Tibial nerve (tissue), 4 donors: ENCODE measurements at regions not wholly inside any gene's neighbourhood (a gene's known extent, or its start where the extent isn't known, plus 50 kb on each side); places are given as distances from the start of the nearest gene placed in this dataset.

ENCODE experiments used
- DNase-seq, 2 donors: peaks; one replicate each; pipeline ENCODE4 v3.0.0-alpha.2; 2019; ENCODE audit warnings: low spot score in 2 of 2
- H3K27ac ChIP-seq, 4 donors: fragments of 200-600 bp; sonication (generic) in 3 of 4; one replicate each; pipeline ENCODE4 v1.5.1; 2017 to 2019; ENCODE audit warnings: mild to moderate bottlenecking in 1 of 4
- H3K27me3 ChIP-seq, 2 donors: fragments of 200-600 bp; sonication (generic) in 1 of 2; one replicate each; pipeline versions ENCODE4 v1.5.1 to v1.6.0; 2017 to 2019
- H3K36me3 ChIP-seq, 3 donors: fragments of 200-600 bp; sonication (generic); one replicate each; pipeline ENCODE4 v1.5.1; 2018 to 2019
- H3K4me1 ChIP-seq, 4 donors: fragments of 200-600 bp; sonication (generic) in 3 of 4; one replicate each; pipeline ENCODE4 v1.5.1; 2017 to 2019
- H3K4me3 ChIP-seq, 4 donors: fragments of 200-600 bp; sonication (generic) in 3 of 4; one replicate each; pipeline ENCODE4 v1.5.1; 2017 to 2019; ENCODE audit warnings: mild to moderate bottlenecking in 1 of 4, moderate library complexity in 1 of 4
- H3K9me3 ChIP-seq, 4 donors: fragments of 200-600 bp; sonication (generic) in 3 of 4; one replicate each; pipeline ENCODE4 v1.5.1; 2017 to 2019
- CTCF ChIP-seq, 5 experiments: fragments of 200-600 bp in 3 of 5; fragments of 450-650 bp in 2 of 5; sonication (generic) in 3 of 5; IDR thresholded peaks; one replicate each; pipeline ENCODE4 v1.5.1; 2016 to 2019; ENCODE audit warnings: antibody characterized with exemption in 5 of 5, mild to moderate bottlenecking in 3 of 5, moderate library complexity in 2 of 5
- EP300 ChIP-seq, 2 donors: sonication (generic); formaldehyde crosslinking; IDR thresholded peaks; one replicate each; pipeline ENCODE4 v1.6.1; 2017; ENCODE audit warnings: antibody characterized with exemption in 2 of 2, mild to moderate bottlenecking in 1 of 2
- POLR2A ChIP-seq, 2 donors: fragments of 450-650 bp; IDR thresholded peaks; one replicate each; pipeline ENCODE4 v1.6.1; 2017; ENCODE audit warnings: antibody characterized with exemption in 2 of 2, mild to moderate bottlenecking in 2 of 2, moderate library complexity in 2 of 2
- WGBS, 2 donors: methylation state at CpG; one replicate each; pipeline ENCODE4 v1.1.5; 2018; 5-methylcytosine and 5-hydroxymethylcytosine counted together

GRCh38 chr7:132687016-132687415 is 110.7 kb upstream of the PLXNA4 start:
- Histone ChIP-seq H3K27me3 (no peaks in the 10 kb centered on the region), H3K36me3 (no peaks in the 10 kb centered on the region), H3K27ac (no peak overlapping the region), H3K4me3 (no peak overlapping the region), H3K4me1 (no peaks in the 10 kb centered on the region), H3K9me3 (no peaks in the 10 kb centered on the region)
- no peak for DNase-seq
- WGBS, 2 donors: 82 to 98% methylated on average over 1 of the region's 1 CpG
- TF ChIP-seq POLR2A (IDR thresholded peaks at IDR 0.05): no peak
- no peak for TF ChIP-seq EP300 (IDR thresholded peaks at IDR 0.05)
- no peak for TF ChIP-seq CTCF (IDR thresholded peaks at IDR 0.05)

DNA sequence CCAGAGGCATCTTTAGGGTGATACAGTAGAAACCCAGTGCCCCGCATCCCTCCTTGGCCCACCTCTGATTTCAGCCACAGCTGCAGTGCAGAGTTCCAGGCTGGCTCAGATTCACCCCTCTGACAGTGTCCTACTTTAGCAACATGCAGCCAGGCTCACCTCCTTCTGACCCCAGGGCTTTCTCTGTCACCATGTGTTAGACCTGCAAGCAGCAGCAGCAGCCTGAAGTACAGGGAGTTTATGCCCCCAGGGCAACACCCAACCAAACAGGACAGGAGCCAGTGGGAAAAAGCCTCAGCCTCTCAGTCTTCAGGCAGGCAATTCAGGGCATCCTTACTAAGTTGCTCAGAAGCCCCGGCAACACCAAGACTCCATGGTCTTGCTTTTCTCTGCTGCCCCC is 109.0 kb upstream of the PLXNA4 start:
- TF ChIP-seq EP300 (IDR thresholded peaks at IDR 0.05) (no peak), CTCF (IDR thresholded peaks at IDR 0.05) (no peak), POLR2A (IDR thresholded peaks at IDR 0.05) (no peak)
- WGBS, 2 donors: 89 to 93% methylated on average over 2 of the region's 2 CpGs
- no peak for DNase-seq
- H3K9me3 ChIP-seq: no peaks in the 10 kb centered on the region
- no peaks in the 10 kb centered on the region for H3K27me3 ChIP-seq
- no peak overlapping the region for H3K27ac ChIP-seq
- H3K4me1 ChIP-seq: no peaks in the 10 kb centered on the region
- no peak overlapping the region for H3K4me3 ChIP-seq
- H3K36me3 ChIP-seq: no peaks in the 10 kb centered on the region

DNA sequence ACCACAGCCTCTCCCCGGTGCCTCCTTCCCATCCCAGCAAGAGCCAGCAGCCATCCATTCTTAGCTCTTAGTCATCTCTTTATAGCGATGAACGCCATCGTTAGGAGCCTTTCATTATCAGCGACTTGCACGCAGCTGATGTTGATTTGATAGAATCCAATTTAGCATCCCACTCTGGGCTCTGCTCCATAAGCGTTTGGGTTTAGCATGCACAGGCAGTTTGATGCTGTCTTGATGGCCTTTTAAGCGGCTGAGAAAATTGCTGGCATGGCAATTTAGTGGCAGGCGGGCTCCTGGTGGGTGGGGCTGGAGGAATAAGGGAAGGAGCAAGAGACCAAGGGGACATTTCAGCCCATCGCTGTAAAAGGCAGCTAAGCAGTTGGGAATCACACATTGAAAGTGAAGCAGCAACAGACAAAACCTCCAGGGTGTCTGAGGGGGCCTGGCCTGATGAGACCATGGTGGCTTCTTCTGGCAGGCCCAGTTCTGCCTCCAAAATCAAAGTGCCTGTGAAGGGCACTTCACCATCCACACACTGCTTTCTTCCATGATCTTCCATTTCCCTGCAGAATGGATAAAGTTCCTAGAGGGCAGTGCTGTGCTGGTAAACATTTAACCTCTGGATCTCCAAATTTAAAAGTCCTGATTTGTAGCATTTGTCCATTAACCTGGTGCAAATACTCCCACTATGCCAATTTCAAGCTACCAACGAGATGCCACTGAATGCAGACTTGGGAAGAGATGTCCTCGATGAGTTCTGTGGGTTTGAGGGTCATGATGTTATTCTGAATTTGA is 107.8 kb upstream of the PLXNA4 start:
- DNase-seq: no peak
- WGBS, 2 donors: 81 to 86% methylated on average over 12 of the region's 12 CpGs
- no peaks in the 10 kb centered on the region for H3K4me1 ChIP-seq
- no peaks in the 10 kb centered on the region for H3K9me3 ChIP-seq
- no peaks in the 10 kb centered on the region for H3K27me3 ChIP-seq
- no peak overlapping the region for H3K4me3 ChIP-seq
- TF ChIP-seq CTCF (IDR thresholded peaks at IDR 0.05) (no peak), EP300 (IDR thresholded peaks at IDR 0.05) (no peak), POLR2A (IDR thresholded peaks at IDR 0.05) (no peak)
- H3K36me3 ChIP-seq: no peaks in the 10 kb centered on the region
- no peak overlapping the region for H3K27ac ChIP-seq

- H3K9me3 ChIP-seq: no peaks in the 10 kb centered on the region
- no peaks in the 10 kb centered on the region for H3K27me3 ChIP-seq
- DNase-seq: no peak
- no peaks in the 10 kb centered on the region for H3K4me1 ChIP-seq
- H3K4me3 ChIP-seq: no peak overlapping the region
- no peak overlapping the region for H3K27ac ChIP-seq
- TF ChIP-seq EP300 (IDR thresholded peaks at IDR 0.05) (no peak), CTCF (IDR thresholded peaks at IDR 0.05) (no peak), POLR2A (IDR thresholded peaks at IDR 0.05) (no peak)
- WGBS, 2 donors: 81 to 87% methylated on average over 3 of the region's 3 CpGs
- no peaks in the 10 kb centered on the region for H3K36me3 ChIP-seq
Observed at GRCh38 chr7:132681951-132682350, 105.7 kb upstream of the PLXNA4 start.

GRCh38 chr7:132680590-132680989 is 104.3 kb upstream of the PLXNA4 start:
- Histone ChIP-seq H3K4me1 (no peaks in the 10 kb centered on the region), H3K36me3 (no peaks in the 10 kb centered on the region), H3K4me3 (no peak overlapping the region), H3K9me3 (no peaks in the 10 kb centered on the region), H3K27me3 (no peaks in the 10 kb centered on the region), H3K27ac (no peak overlapping the region)
- DNase-seq: no peak
- no peak for TF ChIP-seq EP300 (IDR thresholded peaks at IDR 0.05)
- TF ChIP-seq CTCF (IDR thresholded peaks at IDR 0.05): no peak
- TF ChIP-seq POLR2A (IDR thresholded peaks at IDR 0.05): no peak
